ENCODE measurements at regions not wholly inside any gene's neighbourhood (a gene's known extent, or its start where the extent isn't known, plus 50 kb on each side); places are given as distances from the start of the nearest gene placed in this dataset.

DNA sequence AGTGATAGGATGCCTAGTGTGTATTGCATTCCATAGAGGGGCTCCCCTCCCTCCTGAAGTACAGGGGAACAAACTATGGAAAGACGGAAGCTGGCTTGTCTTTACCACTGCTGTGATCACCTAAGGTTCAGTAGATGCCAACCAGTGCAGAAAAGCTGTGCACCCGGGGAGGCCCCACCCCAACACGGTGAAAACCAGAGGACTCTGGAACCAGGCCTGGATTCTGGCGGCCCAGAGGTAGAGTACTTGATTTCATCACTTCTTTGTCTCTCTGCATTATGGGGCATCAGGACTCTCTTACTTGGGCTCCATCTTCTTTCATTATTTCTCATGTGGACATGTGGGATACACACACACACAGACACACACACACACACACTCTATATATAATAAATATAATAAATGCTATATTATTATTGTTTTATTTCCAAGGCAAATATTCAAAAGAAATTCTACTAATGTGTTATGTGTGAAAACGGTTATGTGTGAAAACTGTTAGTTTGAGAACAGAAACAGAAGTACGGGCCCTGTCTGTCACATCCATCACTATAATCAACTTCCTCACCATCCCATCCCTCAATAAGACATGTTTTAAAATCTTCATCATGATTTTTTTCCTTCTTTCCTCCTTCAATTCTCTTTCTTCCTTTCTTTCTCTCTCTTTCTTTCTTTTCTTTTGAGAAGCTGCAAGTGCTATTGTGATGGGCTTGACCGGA, 152.4 kb upstream of the CMC1 start:
- TF ChIP-seq, protein P1, sequence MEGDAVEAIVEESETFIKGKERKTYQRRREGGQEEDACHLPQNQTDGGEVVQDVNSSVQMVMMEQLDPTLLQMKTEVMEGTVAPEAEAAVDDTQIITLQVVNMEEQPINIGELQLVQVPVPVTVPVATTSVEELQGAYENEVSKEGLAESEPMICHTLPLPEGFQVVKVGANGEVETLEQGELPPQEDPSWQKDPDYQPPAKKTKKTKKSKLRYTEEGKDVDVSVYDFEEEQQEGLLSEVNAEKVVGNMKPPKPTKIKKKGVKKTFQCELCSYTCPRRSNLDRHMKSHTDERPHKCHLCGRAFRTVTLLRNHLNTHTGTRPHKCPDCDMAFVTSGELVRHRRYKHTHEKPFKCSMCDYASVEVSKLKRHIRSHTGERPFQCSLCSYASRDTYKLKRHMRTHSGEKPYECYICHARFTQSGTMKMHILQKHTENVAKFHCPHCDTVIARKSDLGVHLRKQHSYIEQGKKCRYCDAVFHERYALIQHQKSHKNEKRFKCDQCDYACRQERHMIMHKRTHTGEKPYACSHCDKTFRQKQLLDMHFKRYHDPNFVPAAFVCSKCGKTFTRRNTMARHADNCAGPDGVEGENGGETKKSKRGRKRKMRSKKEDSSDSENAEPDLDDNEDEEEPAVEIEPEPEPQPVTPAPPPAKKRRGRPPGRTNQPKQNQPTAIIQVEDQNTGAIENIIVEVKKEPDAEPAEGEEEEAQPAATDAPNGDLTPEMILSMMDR (IDR thresholded peaks at IDR 0.05), result no peak
- DNase-seq (ENCODE audit: low spot score), result no peak
- no peak overlapping the region for H3K27ac Mint-ChIP-seq (ENCODE audit: unreplicated experiment)
- H3K4me3 Mint-ChIP-seq (ENCODE audit: unreplicated experiment), result no peak overlapping the region
- H3K27me3 Mint-ChIP-seq (ENCODE audit: low read depth), result peaks cover 2% of the 10 kb centered on the region
- no peaks in the 10 kb centered on the region for H3K36me3 Mint-ChIP-seq (ENCODE audit: low read depth)
- H3K4me1 Mint-ChIP-seq (ENCODE audit: low read depth), result no peaks in the 10 kb centered on the region
- H3K9me3 Mint-ChIP-seq (ENCODE audit: low read depth), result peaks cover 13% of the 10 kb centered on the region

- no peak overlapping the region for H3K4me3 Mint-ChIP-seq (ENCODE audit: unreplicated experiment)
- peaks cover 17% of the 10 kb centered on the region for H3K9me3 Mint-ChIP-seq (ENCODE audit: low read depth)
- TF ChIP-seq, protein P1 (IDR thresholded peaks at IDR 0.05), result no peak
- H3K27me3 Mint-ChIP-seq (ENCODE audit: low read depth), result peaks cover 2% of the 10 kb centered on the region
- no peak overlapping the region for H3K27ac Mint-ChIP-seq (ENCODE audit: unreplicated experiment)
- no peaks in the 10 kb centered on the region for H3K4me1 Mint-ChIP-seq (ENCODE audit: low read depth)
- no peak for DNase-seq (ENCODE audit: low spot score)
- no peaks in the 10 kb centered on the region for H3K36me3 Mint-ChIP-seq (ENCODE audit: low read depth)
Observed at GRCh38 chr3:28089527-28089897, 151.9 kb upstream of the CMC1 start.

DNA sequence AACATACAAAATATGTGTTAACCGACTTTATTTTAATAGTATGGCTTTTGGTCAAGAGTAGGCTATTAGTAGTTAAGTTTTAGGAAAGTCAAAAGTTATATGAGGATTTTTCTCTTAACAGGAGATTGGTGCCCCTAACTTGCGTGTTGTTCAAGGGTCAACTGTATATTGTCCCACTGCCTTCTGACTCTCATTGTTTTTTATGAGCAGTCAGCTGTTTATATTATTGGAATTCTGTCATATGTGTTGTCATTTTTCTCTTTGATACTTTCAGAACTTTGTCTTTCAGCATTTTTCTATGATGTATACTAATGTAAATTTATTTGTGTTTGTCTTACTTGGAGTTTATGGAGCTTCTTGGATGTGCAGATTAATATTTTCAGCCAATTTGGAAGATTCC, 142.1 kb upstream of the CMC1 start:
- Mint-ChIP-seq H3K4me1 (ENCODE audit: low read depth) (no peaks in the 10 kb centered on the region), H3K27me3 (ENCODE audit: low read depth) (peaks cover 5% of the 10 kb centered on the region), H3K27ac (ENCODE audit: unreplicated experiment) (no peak overlapping the region), H3K36me3 (ENCODE audit: low read depth) (no peaks in the 10 kb centered on the region), H3K9me3 (ENCODE audit: low read depth) (peaks cover 24% of the 10 kb centered on the region), H3K4me3 (ENCODE audit: unreplicated experiment) (no peak overlapping the region)
- DNase-seq (ENCODE audit: low spot score), result no peak
- TF ChIP-seq, protein P1 (IDR thresholded peaks at IDR 0.05), result no peak

- Mint-ChIP-seq H3K27me3 (ENCODE audit: low read depth) (peaks cover 5% of the 10 kb centered on the region), H3K27ac (ENCODE audit: unreplicated experiment) (no peak overlapping the region), H3K9me3 (ENCODE audit: low read depth) (peaks cover 24% of the 10 kb centered on the region), H3K4me1 (ENCODE audit: low read depth) (no peaks in the 10 kb centered on the region), H3K36me3 (ENCODE audit: low read depth) (no peaks in the 10 kb centered on the region), H3K4me3 (ENCODE audit: unreplicated experiment) (no peak overlapping the region)
- DNase-seq (ENCODE audit: low spot score), result no peak
- TF ChIP-seq, protein P1 (IDR thresholded peaks at IDR 0.05), result no peak
Observed at GRCh38 chr3:28101705-28102104, 139.7 kb upstream of the CMC1 start.

DNA sequence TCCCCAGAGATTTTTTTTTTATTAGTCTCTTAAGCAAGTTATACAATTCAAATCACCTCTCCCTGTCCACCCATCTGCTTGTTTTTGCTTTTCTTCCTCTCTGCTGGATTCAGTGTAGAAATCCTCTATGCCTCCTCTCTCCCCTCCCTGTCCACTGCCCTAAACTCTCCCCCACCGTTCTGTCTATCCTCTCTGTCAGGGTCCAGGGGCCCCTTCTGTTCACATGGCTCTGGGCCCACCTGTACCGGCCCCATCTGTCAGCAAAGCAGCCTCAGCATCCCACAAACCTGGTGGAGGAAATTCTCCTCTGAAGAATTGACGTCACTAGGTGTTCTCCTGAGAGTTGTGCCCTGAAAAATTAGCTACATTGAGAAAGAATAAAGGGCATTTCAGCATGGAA, 137.6 kb upstream of the CMC1 start:
- Mint-ChIP-seq H3K4me1 (ENCODE audit: low read depth) (no peaks in the 10 kb centered on the region), H3K4me3 (ENCODE audit: unreplicated experiment) (no peak overlapping the region), H3K27ac (ENCODE audit: unreplicated experiment) (no peak overlapping the region), H3K36me3 (ENCODE audit: low read depth) (no peaks in the 10 kb centered on the region), H3K27me3 (ENCODE audit: low read depth) (peaks cover 5% of the 10 kb centered on the region), H3K9me3 (ENCODE audit: low read depth) (peaks cover 19% of the 10 kb centered on the region)
- no peak for DNase-seq (ENCODE audit: low spot score)
- TF ChIP-seq, protein P1 (IDR thresholded peaks at IDR 0.05), result no peak
